CD14-positive monocyte (primary cell): ENCODE measurements at regions not wholly inside any gene's neighbourhood (a gene's known extent, or its start where the extent isn't known, plus 50 kb on each side); places are given as distances from the start of the nearest gene placed in this dataset.

Experiments
- DNase-seq, 3 donors: peaks; one replicate each; pipeline ENCODE4 v3.0.0-alpha.2; 2011 to 2022
- H2AFZ ChIP-seq: 2 replicates; pipeline ENCODE4 v1.6.0; 2012; ENCODE audit warnings: mild to moderate bottlenecking, low read depth, low read length, inconsistent platforms; ENCODE audit not compliant: insufficient read depth, poor library complexity, severe bottlenecking
- H3K27ac ChIP-seq, 2 donors: 1 replicate in 1 of 2; 2 replicates in 1 of 2; pipeline ENCODE4 v1.5.1; 2012 to 2013; ENCODE audit warnings: low read length in 2 of 2, control low read depth in 1 of 2, inconsistent platforms in 1 of 2, low read depth in 1 of 2, mild to moderate bottlenecking in 1 of 2
- H3K27me3 ChIP-seq, 2 donors: one replicate each; pipeline versions ENCODE4 v1.6.0 to v1.6.1; 2011 to 2013; ENCODE audit warnings: low read length in 2 of 2; ENCODE audit not compliant: control insufficient read depth in 2 of 2, insufficient read depth in 2 of 2
- H3K36me3 ChIP-seq, 2 donors: replicated peaks in 1 of 2; 1 replicate in 1 of 2; 2 replicates in 1 of 2; pipeline versions ENCODE4 v1.5.1 to v1.6.1; 2012 to 2013; ENCODE audit warnings: low read length in 2 of 2, control low read depth in 1 of 2, inconsistent platforms in 1 of 2, mild to moderate bottlenecking in 1 of 2; ENCODE audit not compliant: insufficient read depth in 2 of 2, control insufficient read depth in 1 of 2
- H3K4me1 ChIP-seq, 2 donors: 1 replicate in 1 of 2; 2 replicates in 1 of 2; pipeline versions ENCODE4 v1.5.1 to v1.6.1; 2012 to 2013; ENCODE audit warnings: low read length in 2 of 2, control low read depth in 1 of 2, inconsistent platforms in 1 of 2, mild to moderate bottlenecking in 1 of 2, moderate library complexity in 1 of 2; ENCODE audit not compliant: insufficient read depth in 2 of 2, control insufficient read depth in 1 of 2
- H3K4me2 ChIP-seq: replicated peaks from 2 replicates; pipeline ENCODE3; 2012; ENCODE audit warnings: low read length, moderate library complexity, mild to moderate bottlenecking; ENCODE audit not compliant: poor library complexity, severe bottlenecking; ENCODE audit errors: extremely low read depth
- H3K4me3 ChIP-seq, 3 experiments: fragments of 200-600 bp in 1 of 3; sonication (generic) in 1 of 3; replicated peaks in 1 of 3; 1 replicate in 2 of 3; 2 replicates in 1 of 3; pipeline ENCODE4 v1.5.1; 2011 to 2013; ENCODE audit warnings: low read length in 3 of 3, mild to moderate bottlenecking in 3 of 3, control low read depth in 2 of 3, low read depth in 2 of 3, inconsistent platforms in 1 of 3, moderate library complexity in 1 of 3
- H3K79me2 ChIP-seq: 2 replicates; pipeline ENCODE4 v1.6.0; 2012; ENCODE audit warnings: mild to moderate bottlenecking, control low read depth, inconsistent platforms, low read length, moderate library complexity; ENCODE audit not compliant: insufficient read depth
- H3K9ac ChIP-seq: 2 replicates; pipeline ENCODE4 v1.6.0; 2017; ENCODE audit warnings: low read length, mild to moderate bottlenecking; ENCODE audit not compliant: insufficient read depth, poor library complexity, severe bottlenecking
- H3K9me3 ChIP-seq, 2 donors: replicated peaks in 1 of 2; 1 replicate in 1 of 2; 2 replicates in 1 of 2; pipeline versions ENCODE4 v1.5.1 to v1.6.1; 2012 to 2013; ENCODE audit warnings: low read length in 2 of 2, control low read depth in 1 of 2; ENCODE audit not compliant: control insufficient read depth in 1 of 2, insufficient read depth in 1 of 2
- H4K20me1 ChIP-seq: 2 replicates; pipeline ENCODE4 v1.6.0; 2012; ENCODE audit warnings: mild to moderate bottlenecking, low read length, control low read depth, moderate library complexity; ENCODE audit not compliant: insufficient read depth
- H3K27ac Mint-ChIP-seq, 7 donors: one replicate each; pipeline ENCODE4 v1.8.0; 2020; ENCODE audit warnings: mild to moderate bottlenecking in 7 of 7, mixed read lengths in 7 of 7, moderate library complexity in 6 of 7, inconsistent platforms in 2 of 7
- H3K27me3 Mint-ChIP-seq, 3 donors: one replicate each; pipeline ENCODE4 v1.8.0; 2021 to 2022; ENCODE audit warnings: low read depth in 3 of 3, mild to moderate bottlenecking in 3 of 3, mixed read lengths in 3 of 3, moderate library complexity in 3 of 3, inconsistent platforms in 1 of 3
- H3K36me3 Mint-ChIP-seq, 2 donors: one replicate each; pipeline ENCODE4 v1.8.0; 2020; ENCODE audit warnings: mixed read lengths in 2 of 2, inconsistent platforms in 1 of 2, mild to moderate bottlenecking in 1 of 2
- H3K4me1 Mint-ChIP-seq: one replicate; pipeline ENCODE4 v1.8.0; 2020; ENCODE audit warnings: mild to moderate bottlenecking, mixed read lengths
- H3K4me3 Mint-ChIP-seq, 2 donors: one replicate each; pipeline ENCODE4 v1.8.0; 2020; ENCODE audit warnings: mild to moderate bottlenecking in 2 of 2, mixed read lengths in 2 of 2, moderate library complexity in 1 of 2
- H3K9me3 Mint-ChIP-seq, 7 donors: one replicate each; pipeline ENCODE4 v1.8.0; 2020 to 2022; ENCODE audit warnings: mixed read lengths in 7 of 7, mild to moderate bottlenecking in 6 of 7, moderate library complexity in 6 of 7, inconsistent platforms in 2 of 7
- WGBS: methylation state at CpG from one replicate; pipeline ENCODE4 v1.1.5; 2013; ENCODE audit warnings: missing lambda C conversion rate; ENCODE audit not compliant: insufficient coverage; 5-methylcytosine and 5-hydroxymethylcytosine counted together
- intact Hi-C, 2 donors: fragments of 100-400 bp; cut with micrococcal nuclease; formaldehyde crosslinking; loops; one replicate each; pipeline versions ENCODE4 v1.15.0 to v1.15.1; 2023
- TF ChIP-seq, protein P1 (sequence below): fragments of 200-600 bp; IDR thresholded peaks from one replicate; pipeline ENCODE4 v1.8.0; 2022; ENCODE audit warnings: antibody characterized with exemption, mild to moderate bottlenecking

DNA sequence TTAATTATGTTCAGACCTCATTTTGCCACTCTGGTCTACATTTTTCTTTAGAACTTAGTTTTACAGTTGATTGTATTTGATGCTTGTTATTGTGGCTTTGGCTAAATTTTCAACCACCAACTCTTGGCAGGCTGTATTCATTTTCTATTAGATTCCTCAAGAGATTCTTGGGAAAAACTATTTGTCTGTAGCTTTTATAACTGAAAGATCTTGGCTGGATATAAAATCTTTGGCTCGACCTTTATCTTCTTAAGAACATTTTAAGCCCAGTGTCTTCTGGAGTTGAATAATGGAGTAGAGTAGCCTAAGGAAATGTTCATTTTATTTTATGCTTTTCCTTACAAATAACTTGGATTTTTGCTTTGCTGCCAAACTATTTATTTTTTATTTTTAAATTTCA is 848.5 kb downstream of the PCDH17 start:
- H3K4me2 ChIP-seq = no peak overlapping the region
- Mint-ChIP-seq H3K36me3 (no peaks in the 10 kb centered on the region), H3K27me3 (peaks cover 0 to 3% (median 0%) of the 10 kb centered on the region in 3 donors), H3K4me1 (no peaks in the 10 kb centered on the region), H3K4me3 (no peak overlapping the region), H3K9me3 (peaks cover 0 to 18% (median 8%) of the 10 kb centered on the region in 7 donors), H3K27ac (no peak overlapping the region)
- no peak overlapping the region for H2AFZ ChIP-seq
- H3K27ac ChIP-seq = no peak overlapping the region
- H3K36me3 ChIP-seq = no peaks in the 10 kb centered on the region
- no peaks in the 10 kb centered on the region for H3K4me1 ChIP-seq
- no peak overlapping the region for H3K4me3 ChIP-seq
- no peak overlapping the region for H3K9ac ChIP-seq
- peaks cover 0 to 2% of the 10 kb centered on the region in 2 donors for H3K9me3 ChIP-seq
- intact Hi-C loops = no loop called here
- DNase-seq = no peak
- TF ChIP-seq, protein P1, sequence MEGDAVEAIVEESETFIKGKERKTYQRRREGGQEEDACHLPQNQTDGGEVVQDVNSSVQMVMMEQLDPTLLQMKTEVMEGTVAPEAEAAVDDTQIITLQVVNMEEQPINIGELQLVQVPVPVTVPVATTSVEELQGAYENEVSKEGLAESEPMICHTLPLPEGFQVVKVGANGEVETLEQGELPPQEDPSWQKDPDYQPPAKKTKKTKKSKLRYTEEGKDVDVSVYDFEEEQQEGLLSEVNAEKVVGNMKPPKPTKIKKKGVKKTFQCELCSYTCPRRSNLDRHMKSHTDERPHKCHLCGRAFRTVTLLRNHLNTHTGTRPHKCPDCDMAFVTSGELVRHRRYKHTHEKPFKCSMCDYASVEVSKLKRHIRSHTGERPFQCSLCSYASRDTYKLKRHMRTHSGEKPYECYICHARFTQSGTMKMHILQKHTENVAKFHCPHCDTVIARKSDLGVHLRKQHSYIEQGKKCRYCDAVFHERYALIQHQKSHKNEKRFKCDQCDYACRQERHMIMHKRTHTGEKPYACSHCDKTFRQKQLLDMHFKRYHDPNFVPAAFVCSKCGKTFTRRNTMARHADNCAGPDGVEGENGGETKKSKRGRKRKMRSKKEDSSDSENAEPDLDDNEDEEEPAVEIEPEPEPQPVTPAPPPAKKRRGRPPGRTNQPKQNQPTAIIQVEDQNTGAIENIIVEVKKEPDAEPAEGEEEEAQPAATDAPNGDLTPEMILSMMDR = no peak
- WGBS = no CpG with 5 or more reads among the region's 1 CpG
- no peaks in the 10 kb centered on the region for H3K27me3 ChIP-seq
- H3K79me2 ChIP-seq = no peaks in the 10 kb centered on the region
- no peaks in the 10 kb centered on the region for H4K20me1 ChIP-seq

DNA sequence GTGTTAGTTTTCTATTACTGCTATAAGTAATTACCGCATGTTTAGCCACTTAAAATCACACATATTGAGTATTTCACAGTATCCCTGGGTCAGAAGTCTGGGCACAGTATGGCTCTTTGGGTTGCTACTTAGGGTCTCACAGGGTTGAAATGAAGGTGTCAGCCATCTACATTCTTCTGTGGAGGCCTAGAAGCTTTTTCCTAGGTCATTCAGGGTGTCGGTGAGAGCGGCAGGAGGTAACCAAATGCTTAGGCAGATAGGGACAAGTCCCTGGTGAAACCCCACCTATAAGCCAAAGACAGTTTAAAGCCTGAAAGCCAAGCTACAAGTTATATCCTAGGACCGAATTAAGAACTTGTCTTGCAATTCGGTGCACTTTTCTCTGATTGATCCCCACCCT is 856.7 kb downstream of the PCDH17 start:
- intact Hi-C loops = no loop called here
- H3K36me3 Mint-ChIP-seq = no peaks in the 10 kb centered on the region

More for the DNA sequence above, 856.7 kb downstream of the PCDH17 start:
- WGBS = 84% methylated on average over 2 of the region's 5 CpGs
- Histone ChIP-seq H3K79me2 (no peaks in the 10 kb centered on the region), H3K36me3 (no peaks in the 10 kb centered on the region), H4K20me1 (no peaks in the 10 kb centered on the region), H3K4me3 (no peak overlapping the region), H3K4me2 (no peak overlapping the region), H3K27ac (no peak overlapping the region), H2AFZ (no peak overlapping the region), H3K9ac (no peak overlapping the region), H3K27me3 (no peaks in the 10 kb centered on the region), H3K9me3 (peaks cover 0 to 7% of the 10 kb centered on the region in 2 donors), H3K4me1 (no peaks in the 10 kb centered on the region)
- no peak for DNase-seq
- Mint-ChIP-seq H3K9me3 (peaks cover 2 to 16% (median 8%) of the 10 kb centered on the region in 7 donors), H3K27ac (no peak overlapping the region), H3K4me3 (no peak overlapping the region), H3K27me3 (peaks cover 0 to 6% (median 4%) of the 10 kb centered on the region in 3 donors), H3K4me1 (no peaks in the 10 kb centered on the region)
- TF ChIP-seq, protein P1 = no peak
